SHP77 treated with DMSO at 0.1 percent for 48 hours (cell line): ENCODE measurements at regions not wholly inside any gene's neighbourhood (a gene's known extent, or its start where the extent isn't known, plus 50 kb on each side); places are given as distances from the start of the nearest gene placed in this dataset.
"Not testable (repeated sequence)": the region's sequence is repeated elsewhere in the genome, so short reads cannot be mapped to it uniquely, and the experiment has no call there.

Source experiments
- DNase-seq: peaks from one replicate; lab custom pipeline; 2025; lab: John Stamatoyannopoulos, UW

DNA sequence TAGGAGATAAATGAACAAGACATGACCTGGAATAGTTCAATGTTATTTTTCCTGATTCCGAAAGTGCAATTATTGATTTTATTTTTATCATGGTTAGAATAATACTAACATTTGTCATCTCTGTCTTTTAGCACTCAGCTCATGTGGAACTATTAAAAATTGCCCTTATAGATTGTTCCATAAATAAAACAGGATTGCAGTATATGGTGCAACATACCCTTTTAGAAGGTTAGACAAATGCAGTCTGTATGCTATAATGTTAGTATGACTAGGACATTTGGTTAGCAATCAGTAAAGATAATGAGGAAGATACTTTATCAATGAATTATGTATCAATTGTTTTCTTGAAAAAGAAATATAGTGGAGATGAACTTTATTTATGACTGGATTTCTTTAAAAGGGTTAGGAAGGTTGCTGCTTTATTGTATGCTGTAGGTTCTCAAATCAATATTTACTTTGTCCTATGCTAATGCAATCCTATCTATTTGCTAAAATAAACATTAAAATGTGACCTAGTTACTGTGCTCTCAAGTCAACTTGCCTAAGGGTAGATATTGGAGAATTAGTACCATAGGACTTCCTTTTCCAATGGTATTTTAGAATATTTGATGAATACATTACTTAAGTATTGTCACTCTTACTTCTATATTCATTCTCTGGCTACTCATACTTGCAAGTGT lies 348.9 kb upstream of the ISL1 start:
- DNase-seq = no peak

DNA sequence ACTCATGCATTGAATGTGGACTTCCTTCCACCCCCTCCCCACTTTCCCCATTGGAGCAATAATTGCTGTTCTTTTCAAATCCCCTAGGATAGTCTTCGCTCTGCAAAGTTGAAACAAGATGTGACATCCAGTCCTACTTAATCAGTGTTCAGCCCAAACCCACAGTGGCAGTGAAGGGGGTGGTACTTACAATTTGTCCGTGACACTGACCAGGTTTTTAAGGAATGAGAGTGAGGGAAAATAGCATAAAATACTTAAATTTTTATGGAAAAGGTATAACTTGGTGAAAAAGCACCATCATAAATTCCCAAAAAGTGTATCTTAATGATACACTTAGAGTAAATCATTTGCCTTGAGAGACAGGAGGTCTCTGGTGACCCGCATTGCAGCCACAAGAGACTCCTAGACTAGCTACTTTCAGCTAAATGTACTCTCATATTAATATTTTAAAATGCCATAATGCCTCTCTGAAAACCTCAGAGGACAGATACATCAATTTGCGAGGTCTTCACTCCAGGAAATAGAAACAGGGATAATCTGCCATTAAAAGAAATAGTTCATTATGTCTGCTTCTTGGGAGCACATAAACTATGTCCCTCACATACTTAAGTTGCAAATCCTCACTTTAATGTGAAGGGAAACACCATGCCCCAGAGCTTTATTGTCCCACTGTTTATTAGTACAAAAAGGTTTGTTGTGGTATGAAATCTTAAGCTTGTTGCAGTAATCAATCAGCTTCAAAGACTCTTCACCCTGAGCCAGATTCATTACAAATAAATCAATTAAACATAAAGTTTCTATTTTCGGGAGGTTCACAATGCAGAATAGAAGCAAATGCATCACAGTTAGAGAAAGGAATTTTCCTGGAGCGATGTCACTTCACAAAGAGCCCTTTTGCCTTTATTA lies 343.6 kb upstream of the ISL1 start:
- no peak for DNase-seq

DNA sequence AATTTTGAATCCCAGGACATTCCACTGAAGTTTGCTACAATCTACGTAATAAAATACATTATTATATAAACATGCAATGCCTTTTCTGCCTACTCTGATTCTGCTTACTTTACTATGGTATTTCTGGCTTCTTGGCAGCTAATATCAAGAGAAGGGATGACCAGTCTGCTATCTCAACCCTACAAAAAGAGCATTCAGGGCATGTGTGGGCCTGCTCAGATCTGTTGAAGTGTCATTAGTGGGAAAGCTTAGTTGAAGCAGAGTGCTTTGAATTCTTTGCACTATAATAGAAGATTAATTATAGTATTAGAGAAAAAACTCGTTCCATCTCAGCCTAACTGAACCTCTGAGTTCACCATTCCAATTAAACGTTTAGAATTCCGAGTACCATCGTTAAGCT lies 339.5 kb upstream of the ISL1 start:
- no peak for DNase-seq

DNA sequence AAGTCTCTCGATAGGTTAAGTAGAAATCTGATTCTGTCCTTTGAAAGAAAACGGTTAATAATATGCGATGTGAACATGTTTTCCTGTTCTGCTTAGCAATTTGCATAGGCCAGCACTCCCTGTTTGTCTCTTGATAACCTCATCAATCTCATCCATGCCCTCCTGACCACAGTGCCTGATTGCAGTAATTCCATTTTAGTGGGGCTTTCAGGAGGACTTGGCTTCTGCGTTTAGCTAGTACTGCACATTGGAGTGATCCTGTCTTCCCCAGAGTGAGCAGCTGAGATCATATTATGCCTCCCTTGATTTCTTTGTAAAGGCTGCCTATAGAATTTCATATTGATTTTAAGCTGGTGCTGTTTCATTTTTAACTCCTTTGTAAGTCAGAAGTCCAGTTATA lies 335.9 kb upstream of the ISL1 start:
- no peak for DNase-seq

DNA sequence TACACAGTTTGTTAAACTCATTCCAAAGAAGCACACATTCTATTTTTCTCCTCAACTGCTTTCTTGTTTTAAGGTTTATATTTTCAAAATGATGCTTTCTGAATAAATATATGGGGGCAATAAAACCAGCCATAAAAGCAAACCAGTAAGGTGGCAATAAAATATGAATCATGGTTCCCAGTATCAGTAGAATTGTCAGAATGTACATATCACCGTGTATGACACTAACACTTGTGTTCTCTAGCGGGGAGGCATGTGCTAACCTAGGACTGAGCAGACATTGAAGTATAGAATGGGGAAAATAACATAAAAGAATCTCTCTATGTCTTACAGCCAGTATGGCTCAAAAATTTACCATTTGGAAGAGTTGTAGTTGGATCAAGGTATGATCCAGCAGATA lies 329.9 kb upstream of the ISL1 start:
- DNase-seq = no peak

DNA sequence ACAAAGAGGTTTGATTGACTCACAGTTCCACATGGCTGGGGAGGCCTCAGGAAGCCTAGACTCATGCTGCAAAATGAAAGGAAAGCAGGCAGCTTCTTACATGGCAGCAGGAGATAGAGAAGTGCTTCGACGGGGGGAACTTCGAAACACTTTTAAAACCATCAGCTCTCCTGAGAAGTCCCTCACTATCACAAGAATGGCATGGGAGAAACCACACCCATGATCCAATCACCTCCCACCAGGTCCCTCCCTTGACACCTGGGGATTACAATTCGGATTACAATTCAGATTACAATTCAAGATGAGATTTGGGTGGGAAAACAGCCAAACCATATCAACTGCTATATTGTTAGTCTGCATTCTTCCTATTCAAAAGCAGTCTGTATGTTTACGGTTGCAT lies 322.3 kb upstream of the ISL1 start:
- DNase-seq = no peak

DNA sequence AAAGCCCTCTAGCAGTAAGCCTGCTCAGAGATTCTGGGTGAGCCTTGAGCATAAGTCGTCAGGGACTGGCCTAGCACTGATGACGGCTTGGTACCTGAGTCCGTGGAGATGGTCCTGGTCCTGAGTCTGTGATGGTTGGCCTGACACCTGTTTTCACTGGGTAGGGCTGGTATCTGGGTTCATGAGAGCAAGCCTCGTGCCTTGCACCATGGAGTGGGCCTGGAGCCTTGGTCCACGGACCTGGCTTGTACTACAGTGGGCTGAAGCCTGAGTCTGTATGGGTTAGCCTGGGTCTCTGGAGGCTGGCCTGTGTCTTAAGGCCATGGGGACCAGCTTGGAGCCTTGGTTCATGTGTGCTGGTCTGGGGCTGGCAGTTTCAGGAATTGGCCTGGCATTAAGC lies 310.3 kb upstream of the ISL1 start:
- no peak for DNase-seq

DNA sequence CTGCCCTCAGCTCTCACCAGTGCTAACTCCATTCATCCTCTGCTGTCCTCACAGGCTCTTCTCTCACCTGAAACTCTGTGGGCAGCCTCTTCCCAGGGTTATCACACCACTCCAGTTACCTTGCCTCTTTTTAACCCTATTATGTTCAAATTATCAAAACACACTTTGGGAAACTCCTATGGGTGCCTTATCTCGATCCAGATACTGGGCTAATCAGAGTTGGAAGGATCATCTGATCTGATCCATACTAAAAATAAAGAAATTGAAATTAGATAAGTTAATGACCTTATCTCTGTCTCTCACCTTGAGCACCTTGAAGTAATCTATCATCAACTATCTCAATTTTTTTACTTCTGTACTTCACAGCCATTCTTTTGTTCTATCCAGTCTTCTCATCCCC lies 300.5 kb upstream of the ISL1 start:
- no peak for DNase-seq

DNA sequence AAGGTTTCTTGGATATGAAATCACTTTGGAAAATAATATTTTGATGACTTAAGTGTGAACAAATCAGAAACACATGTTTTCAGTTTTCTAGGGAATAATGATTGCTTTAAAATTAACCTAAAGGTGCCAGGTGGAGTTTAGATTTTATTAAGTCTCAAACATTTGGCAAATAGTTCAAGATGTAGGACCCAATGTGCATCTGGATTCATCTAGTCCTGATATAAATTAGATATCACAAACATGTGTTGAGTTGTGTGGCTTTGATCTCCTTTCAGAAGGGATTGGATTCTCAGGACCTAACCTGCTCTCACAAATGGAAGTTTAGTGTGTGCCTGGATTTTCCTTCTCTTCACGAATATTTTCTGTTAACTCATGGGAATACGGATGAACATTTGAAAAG lies 291.4 kb upstream of the ISL1 start:
- no peak for DNase-seq

DNA sequence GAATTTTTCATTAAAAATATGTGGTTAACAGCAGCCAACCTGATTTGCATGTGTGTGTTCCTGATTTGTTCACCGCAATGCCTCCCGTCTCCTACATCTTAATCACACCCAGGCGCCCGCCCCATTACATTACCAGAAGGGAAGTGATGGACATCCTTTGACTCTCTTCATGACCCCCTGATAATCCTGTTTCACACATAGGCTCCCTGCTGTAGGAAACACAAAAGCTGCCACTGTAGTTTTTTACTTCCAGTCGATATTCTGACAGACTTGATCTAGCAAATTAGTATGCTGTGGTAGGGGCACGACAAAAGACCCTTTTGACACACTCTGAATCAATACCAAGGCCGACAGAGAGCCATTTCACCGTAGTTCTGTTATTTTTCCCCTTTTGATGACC lies 287.8 kb upstream of the ISL1 start:
- no peak for DNase-seq

DNA sequence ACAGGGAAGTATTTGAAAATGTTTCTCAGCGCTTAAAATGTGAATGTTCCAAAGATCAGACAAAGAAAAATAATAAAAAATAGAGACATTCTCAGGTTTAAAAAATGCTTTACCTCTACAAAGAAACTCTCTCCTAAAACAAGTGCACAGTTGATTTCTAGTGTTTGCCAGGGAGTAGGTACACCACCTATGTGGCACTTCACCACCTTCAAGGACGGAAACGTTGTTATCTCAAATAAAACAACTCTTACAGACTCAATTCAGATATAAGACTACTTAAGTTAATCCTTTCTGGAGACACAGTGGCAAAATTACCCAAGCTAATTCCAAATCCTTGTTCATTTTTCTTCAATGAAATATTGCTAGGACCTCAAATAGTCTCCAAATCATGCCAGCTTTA lies 286.4 kb upstream of the ISL1 start:
- no peak for DNase-seq

DNA sequence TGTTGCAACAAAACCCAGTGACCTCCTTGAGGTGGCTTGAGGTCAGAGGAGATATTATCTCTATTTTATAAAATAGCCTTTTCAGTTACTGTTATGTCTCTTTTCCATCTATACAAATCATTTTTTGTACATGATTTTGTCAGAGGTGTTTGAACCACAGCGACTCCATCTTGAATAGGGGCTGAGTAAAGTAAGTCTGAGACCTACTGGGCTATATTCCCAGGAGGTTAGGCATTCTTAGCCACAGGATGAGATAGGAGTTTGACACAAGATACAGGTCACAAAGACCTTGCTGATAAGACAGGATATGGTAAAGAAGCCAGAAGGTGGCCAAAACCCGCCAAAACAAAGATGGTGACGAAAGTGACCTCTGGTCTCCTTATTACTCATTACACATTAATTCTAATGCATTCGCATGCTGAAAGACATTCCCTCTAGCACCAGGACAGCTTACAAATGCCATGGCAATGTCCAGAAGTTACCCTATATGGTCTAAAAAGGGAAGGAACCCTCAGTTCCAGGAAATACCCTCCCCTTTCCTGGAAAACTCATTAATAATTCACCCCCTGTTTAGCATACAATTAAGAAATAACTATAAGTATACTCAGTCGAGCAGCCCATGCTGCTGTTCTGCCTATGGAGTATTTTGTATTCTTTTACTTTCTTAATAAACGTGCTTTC lies 283.9 kb upstream of the ISL1 start:
- no peak for DNase-seq

DNA sequence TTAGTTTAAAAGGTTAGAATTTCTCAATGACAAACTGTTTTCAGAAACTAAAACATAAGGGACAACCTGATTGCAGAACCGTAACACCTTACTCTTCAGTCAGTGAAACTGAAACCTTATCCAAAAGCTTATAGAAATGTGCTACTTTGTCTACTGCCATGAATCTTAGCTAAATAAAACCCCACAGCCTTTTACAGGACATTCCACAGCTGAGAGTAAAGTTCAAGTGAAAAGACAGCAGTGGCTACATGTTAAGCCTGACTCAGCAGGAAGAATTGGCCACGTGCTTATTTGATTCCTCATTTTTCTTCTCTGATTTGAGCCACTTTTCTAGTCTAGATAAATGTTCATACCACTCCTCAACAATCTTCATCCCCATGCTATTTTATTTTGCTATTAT lies 278.7 kb upstream of the ISL1 start:
- DNase-seq = no peak

DNA sequence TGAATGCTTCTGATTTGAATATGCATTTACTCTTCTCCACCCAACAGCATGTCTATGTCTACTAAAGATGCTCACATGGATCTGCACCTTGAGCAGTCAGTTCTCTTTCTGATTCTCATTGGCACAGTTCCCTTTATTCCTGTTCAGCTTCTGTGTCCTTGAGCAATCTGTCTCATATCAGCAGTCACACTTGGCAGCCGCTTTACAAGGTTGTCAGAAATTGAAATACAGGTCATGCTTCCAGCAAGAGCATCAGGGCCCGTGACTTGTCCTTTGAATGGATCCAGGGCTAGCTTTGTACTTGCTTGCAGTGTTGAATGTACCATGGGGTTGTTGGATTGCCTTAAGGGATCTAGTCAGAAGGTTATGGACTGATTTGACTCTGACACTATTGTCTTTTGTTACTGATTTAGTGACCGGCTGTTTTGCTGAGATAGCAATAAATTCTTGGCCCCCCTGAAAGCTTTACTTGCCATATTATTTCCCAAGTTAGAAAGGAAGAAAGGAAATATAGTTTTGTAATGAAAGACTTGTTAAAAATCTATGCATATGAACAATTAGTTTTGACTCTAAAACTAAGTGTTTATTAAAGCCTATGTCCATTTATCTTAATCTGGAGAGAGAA lies 273.4 kb upstream of the ISL1 start:
- DNase-seq = no peak

DNA sequence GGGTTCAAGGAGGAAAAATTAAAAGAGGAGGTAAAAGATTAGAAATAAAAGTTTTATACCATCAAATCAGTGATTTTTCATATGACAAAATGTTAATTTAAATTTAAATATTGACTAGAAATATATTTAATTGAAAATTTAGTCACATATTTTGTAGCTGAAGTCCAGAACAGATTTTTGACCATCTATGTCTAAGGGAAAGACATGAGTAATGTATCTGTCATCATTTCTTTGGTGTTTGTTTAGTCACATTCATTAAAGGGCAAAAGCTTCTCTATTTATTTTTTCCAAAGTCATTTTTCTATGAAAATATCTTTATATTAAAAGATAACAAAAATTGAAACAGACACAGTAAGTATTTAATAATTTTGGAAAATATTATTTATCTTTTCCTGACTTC lies 252.0 kb upstream of the ISL1 start:
- DNase-seq = no peak

DNA sequence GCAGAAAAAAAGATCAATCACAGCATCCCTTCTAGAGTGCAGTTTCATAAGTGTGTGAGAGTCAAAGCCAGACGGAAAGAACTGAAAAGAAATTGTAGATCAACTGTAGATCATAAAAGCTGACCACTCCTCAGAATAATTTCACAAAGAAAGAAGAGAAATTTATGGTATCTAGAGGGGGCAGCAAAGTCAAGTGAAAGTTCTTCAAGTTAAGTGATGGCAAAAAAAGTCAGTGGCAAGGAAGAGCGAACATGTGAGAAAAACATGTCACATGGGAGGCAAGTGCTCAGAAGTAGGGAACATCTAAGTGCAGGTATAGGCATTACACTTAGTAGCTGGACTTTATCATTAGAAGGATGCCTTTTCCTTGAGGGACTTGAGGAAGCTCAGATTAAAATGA lies 245.1 kb upstream of the ISL1 start:
- DNase-seq = no peak

DNA sequence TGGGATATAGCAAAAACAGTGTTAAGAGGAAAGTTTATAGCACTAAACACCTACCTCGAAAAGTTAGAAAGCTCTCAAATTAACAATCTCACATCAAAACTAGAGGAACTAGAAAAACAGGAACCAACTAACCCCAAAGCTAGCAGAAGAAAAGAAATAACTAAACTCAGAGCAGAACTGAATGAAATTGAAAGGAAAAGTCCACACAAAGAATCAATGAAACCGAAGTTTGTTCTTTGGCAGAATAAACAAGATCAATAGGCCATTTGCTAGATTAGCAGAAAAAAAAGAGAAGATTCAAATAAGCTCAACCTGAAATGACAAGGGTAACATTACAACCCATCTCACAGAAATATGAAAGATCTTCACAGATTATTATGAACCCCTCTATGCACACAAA lies 234.8 kb upstream of the ISL1 start:
- no peak for DNase-seq

DNA sequence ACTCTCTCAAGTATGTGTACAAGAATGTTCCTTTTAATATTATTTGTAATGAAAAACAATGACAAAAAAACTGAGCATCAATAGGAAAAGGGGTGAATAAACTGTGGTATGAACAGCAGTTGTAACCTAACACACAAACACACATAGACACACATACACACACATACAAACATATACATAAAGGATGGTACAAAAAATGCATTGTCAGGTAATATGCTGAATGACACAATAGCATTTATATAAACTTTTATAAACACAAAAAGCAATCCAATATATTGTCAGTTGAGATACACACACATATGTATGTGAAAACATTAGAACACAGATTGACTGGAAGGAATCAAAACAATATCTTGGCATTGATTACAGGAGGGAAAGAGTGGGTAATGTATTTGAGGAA lies 227.0 kb upstream of the ISL1 start:
- no peak for DNase-seq

DNA sequence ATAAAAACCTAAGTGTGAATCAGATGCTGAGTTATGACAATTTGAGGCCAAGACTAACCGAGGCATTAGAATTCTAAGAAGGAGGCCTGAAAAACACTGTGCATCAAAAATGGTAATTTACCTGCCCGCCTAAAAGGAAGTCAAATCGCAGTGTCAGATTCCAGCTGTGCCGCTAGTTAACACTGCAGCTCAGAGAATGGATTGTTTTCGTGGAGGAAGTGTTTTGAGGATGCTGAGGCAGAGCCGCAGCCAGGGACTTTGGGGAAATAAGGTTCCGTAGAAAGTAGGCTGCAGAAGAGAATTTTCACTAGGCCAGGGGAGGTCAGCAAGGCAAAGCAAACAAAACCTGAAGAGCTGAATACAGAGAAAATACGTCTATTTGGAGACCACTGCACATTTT lies 226.4 kb upstream of the ISL1 start:
- no peak for DNase-seq

DNA sequence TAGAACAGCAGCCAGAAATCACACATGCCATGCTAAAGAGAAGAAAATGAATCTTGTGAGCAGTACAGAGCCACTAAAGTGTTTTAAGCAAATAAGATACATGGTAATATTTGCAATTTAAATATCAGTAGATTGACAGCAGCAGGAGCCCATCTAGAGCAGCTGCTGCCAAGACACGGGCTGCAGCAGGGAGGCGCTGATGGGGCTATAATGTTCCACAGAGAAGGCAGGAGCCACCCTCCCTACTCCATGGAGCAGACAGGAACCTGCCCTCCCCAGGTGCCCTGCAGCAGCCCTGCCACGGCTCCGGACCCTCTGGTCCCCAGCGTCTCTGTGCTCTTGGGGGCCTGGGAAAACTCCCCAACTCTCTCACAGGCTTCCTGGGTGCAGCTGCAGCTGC lies 224.1 kb upstream of the ISL1 start:
- no peak for DNase-seq

DNA sequence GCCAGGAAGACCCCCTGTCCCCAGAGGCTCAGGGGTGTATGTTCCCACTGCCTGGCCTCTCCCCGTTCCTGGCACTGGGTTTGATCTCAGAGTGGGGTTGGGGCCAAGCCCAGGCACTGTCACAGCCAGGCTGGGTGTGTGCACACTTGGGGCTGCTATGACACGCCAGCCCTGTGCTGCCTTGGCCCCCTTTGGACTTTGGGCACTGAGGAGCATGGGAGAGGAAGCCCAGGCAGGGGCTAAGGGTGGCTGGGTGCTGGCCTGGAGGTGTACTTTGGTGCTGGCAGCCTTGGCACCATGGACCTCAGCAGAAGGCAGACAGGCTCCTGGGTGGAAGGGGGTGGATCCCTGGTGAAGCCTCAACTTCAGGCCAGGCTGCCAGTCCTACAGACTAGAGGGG lies 223.6 kb upstream of the ISL1 start:
- DNase-seq = no peak

DNA sequence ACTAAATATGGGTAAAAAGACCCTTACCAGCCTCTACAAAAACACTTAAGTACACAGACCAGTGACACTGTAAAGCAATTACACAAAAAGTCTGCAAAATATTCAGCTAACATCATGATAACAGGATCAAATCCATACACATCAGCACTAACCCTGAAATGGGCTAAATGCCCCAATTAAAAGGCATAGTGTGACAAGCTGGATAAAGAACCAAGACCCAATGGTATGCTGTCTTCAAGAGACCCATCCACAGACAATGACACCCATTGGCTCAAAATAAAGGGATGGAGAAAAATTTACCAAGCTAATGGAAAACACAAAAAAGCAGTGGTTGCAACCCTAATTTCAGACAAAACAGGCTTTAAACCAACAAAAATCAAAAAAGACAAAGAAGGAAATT lies 221.0 kb upstream of the ISL1 start:
- DNase-seq = no peak

DNA sequence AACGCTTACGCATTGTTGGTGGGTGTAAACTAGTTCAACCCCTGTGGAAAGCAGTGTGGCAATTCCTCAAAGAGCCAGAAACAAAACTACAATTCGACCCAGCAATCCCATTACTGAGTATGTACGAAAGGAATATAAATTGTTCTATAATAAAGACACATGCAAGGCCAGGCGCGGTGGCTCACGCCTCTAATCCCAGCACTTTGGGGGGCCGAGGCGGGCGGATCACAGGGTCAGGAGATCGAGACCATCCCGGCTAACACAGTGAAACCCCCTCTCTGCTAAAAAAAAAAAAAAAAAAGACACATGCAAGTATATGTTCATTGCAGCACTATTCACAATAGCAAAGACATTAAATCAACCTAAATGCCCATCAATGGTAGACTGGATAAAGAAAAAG lies 217.6 kb upstream of the ISL1 start:
- DNase-seq = not testable (repeated sequence)
